ENCODE measurements at regions not wholly inside any gene's neighbourhood (a gene's known extent, or its start where the extent isn't known, plus 50 kb on each side); places are given as distances from the start of the nearest gene placed in this dataset.
A peak's percentile ranks its signal among the peaks of the same experiment; 100 is the strongest.

GRCh38 chr13:90576067-90576466, 771.4 kb upstream of the MIR17HG start:
- no peak for TF ChIP-seq EZH2phosphoT487 (IDR thresholded peaks at IDR 0.05; ENCODE audit: low read depth)
- no peak for TF ChIP-seq CTCF (IDR thresholded peaks at IDR 0.05; ENCODE audit: low read depth, low read length)
- Histone ChIP-seq H3K9me3 (ENCODE audit: insufficient read depth, low read length) (no peaks in the 10 kb centered on the region), H2AFZ (ENCODE audit: low read depth, low read length) (no peak overlapping the region), H3K9ac (ENCODE audit: low read length) (no peak overlapping the region), H3K27me3 (ENCODE audit: low read depth, low read length) (no peaks in the 10 kb centered on the region), H3K4me3 (ENCODE audit: low read length) (no peak overlapping the region), H3K27ac (ENCODE audit: low read length) (no peak overlapping the region), H3K79me2 (ENCODE audit: low read length) (no peaks in the 10 kb centered on the region), H3K4me1 (ENCODE audit: low read length) (no peaks in the 10 kb centered on the region), H3K36me3 (replicated peaks; ENCODE audit: low read depth, low read length) (no peaks in the 10 kb centered on the region), H3K4me2 (ENCODE audit: low read length) (no peak overlapping the region), H4K20me1 (ENCODE audit: insufficient read depth, low read length) (no peaks in the 10 kb centered on the region)

- no peaks in the 10 kb centered on the region for H3K27me3 ChIP-seq (ENCODE audit: low read depth, low read length)
- no peaks in the 10 kb centered on the region for H4K20me1 ChIP-seq (ENCODE audit: insufficient read depth, low read length)
- no peak overlapping the region for H2AFZ ChIP-seq (ENCODE audit: low read depth, low read length)
- no peak overlapping the region for H3K4me2 ChIP-seq (ENCODE audit: low read length)
- H3K4me3 ChIP-seq (ENCODE audit: low read length) = no peak overlapping the region
- H3K4me1 ChIP-seq (ENCODE audit: low read length) = no peaks in the 10 kb centered on the region
- no peaks in the 10 kb centered on the region for H3K79me2 ChIP-seq (ENCODE audit: low read length)
- H3K27ac ChIP-seq (ENCODE audit: low read length) = no peak overlapping the region
- peaks cover 4% of the 10 kb centered on the region for H3K36me3 ChIP-seq (replicated peaks; ENCODE audit: low read depth, low read length)
- TF ChIP-seq CTCF (IDR thresholded peaks at IDR 0.05; ENCODE audit: low read depth, low read length) (no peak), EZH2phosphoT487 (IDR thresholded peaks at IDR 0.05; ENCODE audit: low read depth) (no peak)
- no peak overlapping the region for H3K9ac ChIP-seq (ENCODE audit: low read length)
- H3K9me3 ChIP-seq (ENCODE audit: insufficient read depth, low read length) = 0 out of 2 replicates have a peak, but pooled peaks cover 3% of the 10 kb centered on the region
Observed at GRCh38 chr13:90577726-90578125, 769.8 kb upstream of the MIR17HG start.

GRCh38 chr13:90585392-90585791, 762.1 kb upstream of the MIR17HG start:
- no peaks in the 10 kb centered on the region for H3K79me2 ChIP-seq (ENCODE audit: low read length)
- no peaks in the 10 kb centered on the region for H3K4me1 ChIP-seq (ENCODE audit: low read length)
- H3K9me3 ChIP-seq (ENCODE audit: insufficient read depth, low read length) = peaks cover 11% of the 10 kb centered on the region; the same call in 1 of the 2 replicates
- no peak overlapping the region for H3K4me3 ChIP-seq (ENCODE audit: low read length)
- no peak overlapping the region for H2AFZ ChIP-seq (ENCODE audit: low read depth, low read length)
- H3K36me3 ChIP-seq (replicated peaks; ENCODE audit: low read depth, low read length) = peaks cover 5% of the 10 kb centered on the region
- H3K9ac ChIP-seq (ENCODE audit: low read length) = no peak overlapping the region
- H4K20me1 ChIP-seq (ENCODE audit: insufficient read depth, low read length) = no peaks in the 10 kb centered on the region
- no peaks in the 10 kb centered on the region for H3K27me3 ChIP-seq (ENCODE audit: low read depth, low read length)
- H3K4me2 ChIP-seq (ENCODE audit: low read length) = no peak overlapping the region
- TF ChIP-seq CTCF (IDR thresholded peaks at IDR 0.05; ENCODE audit: low read depth, low read length) = no peak
- no peak for TF ChIP-seq EZH2phosphoT487 (IDR thresholded peaks at IDR 0.05; ENCODE audit: low read depth)
- no peak overlapping the region for H3K27ac ChIP-seq (ENCODE audit: low read length)

DNA sequence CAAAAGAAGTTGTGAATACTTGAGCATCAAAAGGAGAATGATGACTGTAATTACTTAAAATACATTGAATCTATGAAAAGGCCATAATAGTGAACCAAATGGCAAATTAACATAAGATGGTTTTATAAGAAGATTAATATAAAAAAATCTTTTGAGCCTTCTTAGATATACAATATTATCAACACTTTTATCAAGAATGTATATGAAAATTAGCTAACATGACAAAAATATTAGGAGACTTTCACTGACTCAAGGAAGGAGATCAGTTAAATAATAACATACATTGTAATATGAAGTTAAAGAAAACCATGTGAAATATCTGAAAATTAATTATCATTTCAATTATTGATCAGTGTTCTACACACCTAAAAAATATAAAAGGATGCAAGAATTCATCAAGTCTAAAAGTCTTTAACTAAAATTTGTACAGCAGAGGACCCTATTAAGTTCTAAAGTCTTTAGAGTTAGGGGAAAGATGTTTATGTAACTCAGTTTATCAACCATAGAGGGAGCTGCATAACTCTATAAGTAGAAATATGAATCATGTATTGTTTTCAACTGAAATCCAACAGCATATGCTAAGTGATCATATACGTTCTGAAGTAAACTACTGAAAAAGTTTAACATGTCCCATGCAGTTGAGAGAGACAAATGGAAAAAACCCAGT, 756.1 kb upstream of the MIR17HG start:
- Histone ChIP-seq H3K36me3 (replicated peaks; ENCODE audit: low read depth, low read length) (no peaks in the 10 kb centered on the region), H3K27me3 (ENCODE audit: low read depth, low read length) (no peaks in the 10 kb centered on the region), H3K4me3 (ENCODE audit: low read length) (no peak overlapping the region), H3K79me2 (ENCODE audit: low read length) (no peaks in the 10 kb centered on the region), H3K9ac (ENCODE audit: low read length) (no peak overlapping the region), H3K4me2 (ENCODE audit: low read length) (no peak overlapping the region), H3K27ac (ENCODE audit: low read length) (no peak overlapping the region), H4K20me1 (ENCODE audit: insufficient read depth, low read length) (no peaks in the 10 kb centered on the region), H2AFZ (ENCODE audit: low read depth, low read length) (no peak overlapping the region), H3K9me3 (ENCODE audit: insufficient read depth, low read length) (peaks cover 3% of the 10 kb centered on the region; the same call in 1 of the 2 replicates), H3K4me1 (ENCODE audit: low read length) (no peaks in the 10 kb centered on the region)
- TF ChIP-seq CTCF (IDR thresholded peaks at IDR 0.05; ENCODE audit: low read depth, low read length) (peak; percentile 5; the same call in 1 of the 2 replicates), EZH2phosphoT487 (IDR thresholded peaks at IDR 0.05; ENCODE audit: low read depth) (no peak)

Measured in OCI-LY3 (cell line).